ENCODE measurements at regions not wholly inside any gene's neighbourhood (a gene's known extent, or its start where the extent isn't known, plus 50 kb on each side); places are given as distances from the start of the nearest gene placed in this dataset.

DNA sequence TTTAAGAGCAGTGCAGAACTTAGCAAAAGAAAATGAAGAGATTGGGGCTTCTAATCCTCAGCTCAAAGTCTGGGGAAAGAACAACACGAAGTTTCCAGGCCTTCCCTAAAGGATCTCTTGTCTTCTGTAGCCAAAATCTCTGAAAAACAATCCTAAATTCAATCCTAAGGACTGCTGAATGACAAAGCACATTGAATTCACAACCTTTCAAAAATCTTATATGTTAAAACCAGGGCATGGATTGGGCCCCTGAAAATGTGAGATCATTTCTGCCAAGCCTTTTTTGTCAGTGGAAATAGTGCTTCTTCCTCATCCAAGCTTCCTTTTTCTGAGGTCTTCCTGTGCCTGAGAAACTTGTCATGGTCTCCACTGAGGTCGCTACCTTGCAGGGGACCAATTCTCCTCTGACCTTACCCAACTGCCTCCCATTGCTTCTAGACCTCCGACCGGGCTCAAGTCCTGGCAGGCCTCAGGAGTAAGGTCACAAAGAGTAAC lies 126.2 kb upstream of the ARID1B start:
- DNase-seq (ENCODE audit: low read depth in 2 of 2), result no peak

DNA sequence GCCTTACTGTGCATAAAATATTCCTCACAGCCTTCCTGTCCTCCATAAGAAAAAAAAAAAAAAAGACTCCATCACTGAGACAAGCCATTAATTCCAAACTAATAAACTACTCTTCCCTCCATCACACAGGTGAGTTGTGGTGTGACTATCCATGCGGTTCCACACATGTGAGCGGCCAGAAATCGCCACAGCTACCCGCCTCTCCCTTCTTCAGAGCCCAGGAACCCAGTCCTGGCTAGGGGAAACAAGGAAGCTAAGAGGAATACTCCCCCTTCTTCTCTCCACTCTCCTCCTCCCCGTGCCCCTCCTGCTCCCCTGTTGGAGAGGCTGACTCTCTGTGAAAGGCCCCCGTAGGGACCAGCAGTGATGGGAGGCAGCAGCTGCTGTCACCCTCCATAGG lies 128.6 kb upstream of the ARID1B start:
- no peak for DNase-seq (ENCODE audit: low read depth in 2 of 2)

DNA sequence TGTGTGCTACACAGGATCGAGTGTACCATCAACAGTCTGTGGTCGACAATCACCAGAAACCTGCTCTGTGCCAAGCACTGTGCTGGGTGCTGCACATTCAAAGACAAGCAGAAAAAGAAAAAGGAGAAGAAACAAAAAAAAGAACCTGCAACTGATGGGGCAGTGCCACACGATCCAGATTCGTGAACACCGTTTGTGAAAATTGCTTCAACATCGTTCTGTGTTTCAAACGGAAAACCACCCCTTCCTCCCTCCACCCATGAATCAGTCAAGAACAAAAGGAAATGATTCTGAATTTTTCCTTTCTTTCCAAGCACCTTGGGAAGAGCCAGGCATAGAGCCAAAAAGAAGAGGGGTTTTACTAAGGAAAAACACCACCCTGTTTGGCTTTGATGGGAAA lies 129.2 kb upstream of the ARID1B start:
- no peak for DNase-seq (ENCODE audit: low read depth in 2 of 2)

- no peak for DNase-seq (ENCODE audit: low read depth in 2 of 2)
These were observed 129.9 kb upstream of the ARID1B start for GRCh38 chr6:156647140-156647784.

GRCh38 chr6:156646496-156646895 lies 130.7 kb upstream of the ARID1B start:
- DNase-seq (ENCODE audit: low read depth in 2 of 2), result no peak

- DNase-seq (ENCODE audit: low read depth in 2 of 2), result no peak
These were observed 132.1 kb upstream of the ARID1B start for GRCh38 chr6:156645097-156645496.

DNA sequence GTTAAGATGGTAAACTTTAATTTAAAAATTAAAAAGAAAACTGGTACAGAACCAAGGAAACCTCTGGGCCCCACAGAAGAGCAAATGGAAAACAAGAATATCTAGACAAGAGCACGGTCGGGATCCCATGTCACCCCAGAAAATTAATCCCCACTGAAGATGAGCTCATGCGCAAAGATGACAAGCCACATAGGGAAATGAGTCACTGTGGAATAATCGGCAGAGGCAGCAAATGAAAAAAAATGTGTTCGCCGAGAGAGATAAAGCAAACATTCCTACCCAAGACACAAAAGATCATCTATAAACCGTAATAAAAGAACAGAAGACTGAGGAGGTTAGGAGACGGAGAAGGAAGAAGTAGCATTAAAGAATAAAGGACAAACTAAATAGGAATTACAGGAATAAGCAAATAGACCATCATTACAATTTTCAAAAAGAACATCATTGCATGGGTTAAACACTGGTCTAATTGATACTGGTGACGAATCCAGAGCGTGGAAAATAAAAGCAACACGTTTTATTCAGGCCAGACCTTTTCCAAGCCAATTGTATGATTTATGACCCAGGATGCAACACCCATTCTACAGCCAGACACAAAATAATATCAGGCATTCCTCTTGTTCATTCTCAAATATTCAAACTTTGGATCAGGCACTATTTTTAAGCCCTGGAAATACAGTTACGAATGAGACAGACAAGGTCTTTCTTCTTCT lies 138.0 kb upstream of the ARID1B start:
- no peak for DNase-seq (ENCODE audit: low read depth in 2 of 2)

DNA sequence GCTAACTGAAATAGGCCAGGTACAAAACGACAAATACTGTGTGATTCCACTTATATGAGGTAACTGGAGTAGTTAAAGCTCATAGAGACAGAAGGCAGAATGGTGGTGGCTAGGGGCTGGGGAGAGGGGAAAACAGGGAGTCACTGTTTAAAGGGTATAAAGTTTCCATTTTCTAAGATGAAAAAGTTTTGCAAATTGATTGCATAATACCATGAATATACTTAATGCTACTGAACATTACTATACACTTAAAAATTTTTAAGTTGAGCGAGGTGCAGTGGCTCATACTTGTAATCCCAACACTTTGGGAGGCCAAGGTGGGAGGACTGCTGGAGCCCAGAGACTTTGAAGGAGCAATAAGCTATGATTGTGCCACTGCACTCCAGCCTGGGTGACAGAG lies 138.6 kb upstream of the ARID1B start:
- no peak for DNase-seq (ENCODE audit: low read depth in 2 of 2)

DNA sequence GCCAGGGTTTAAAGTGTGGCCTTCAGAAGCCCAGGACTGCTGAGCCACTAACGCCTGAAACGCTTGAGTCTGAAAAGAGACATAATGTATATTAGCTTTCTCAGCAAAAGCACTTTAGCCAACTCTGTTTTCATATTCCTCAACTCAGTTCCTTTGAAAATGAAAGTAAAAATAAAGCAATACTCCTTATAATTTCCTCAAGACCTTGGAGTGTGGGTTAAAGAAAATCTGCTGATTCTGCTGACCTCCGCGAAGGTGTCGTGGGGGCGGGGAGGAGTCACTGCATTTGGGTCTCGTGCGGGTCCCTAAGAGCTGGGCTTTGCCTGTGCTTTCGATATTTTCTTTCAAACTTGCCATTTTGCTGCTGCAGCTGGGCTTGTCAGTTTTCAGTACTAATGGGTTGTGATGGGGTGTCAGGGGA lies 142.2 kb upstream of the ARID1B start:
- no peak for DNase-seq (ENCODE audit: low read depth in 2 of 2)

GRCh38 chr6:156634048-156634447 lies 143.1 kb upstream of the ARID1B start:
- DNase-seq (ENCODE audit: low read depth in 2 of 2), result no peak

- DNase-seq (ENCODE audit: low read depth in 2 of 2), result no peak
These were observed 143.9 kb upstream of the ARID1B start for GRCh38 chr6:156633291-156633690.

DNA sequence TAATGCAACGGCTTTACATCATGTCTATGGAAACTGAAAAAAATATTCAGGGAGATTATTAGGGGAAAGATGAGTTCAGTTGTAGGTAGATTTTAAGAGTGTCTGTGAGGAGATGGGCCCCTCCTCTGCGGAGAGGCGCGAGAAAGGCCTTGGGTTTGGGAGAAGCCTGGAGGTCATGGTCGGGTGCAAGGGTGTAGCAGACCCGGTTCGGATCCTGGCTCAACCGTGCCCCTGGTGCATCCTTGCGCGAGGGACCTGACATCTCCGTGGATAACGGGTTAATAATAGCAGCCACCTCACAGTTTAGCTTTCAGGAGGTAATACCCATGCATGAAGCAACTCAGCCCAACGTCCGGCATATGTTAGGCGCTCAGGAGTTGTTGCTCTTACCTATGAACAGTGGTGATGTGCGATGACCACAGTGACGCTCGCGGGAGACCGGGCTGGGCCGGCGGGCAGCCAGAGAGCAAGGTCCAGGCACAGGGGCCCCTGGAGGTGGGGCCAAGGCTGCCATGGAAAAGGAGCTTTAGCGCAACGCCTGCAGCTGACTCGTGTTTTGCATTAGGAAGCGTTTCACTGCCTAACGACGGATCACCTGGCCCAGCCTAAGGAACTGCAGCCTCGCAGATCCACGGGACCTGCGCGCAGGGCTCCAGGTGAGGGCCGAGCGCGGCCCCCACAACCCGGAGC lies 146.4 kb upstream of the ARID1B start:
- no peak for DNase-seq (ENCODE audit: low read depth in 2 of 2)

- no peak for DNase-seq (ENCODE audit: low read depth in 2 of 2)
These were observed 148.4 kb upstream of the ARID1B start for GRCh38 chr6:156628805-156629204.

DNA sequence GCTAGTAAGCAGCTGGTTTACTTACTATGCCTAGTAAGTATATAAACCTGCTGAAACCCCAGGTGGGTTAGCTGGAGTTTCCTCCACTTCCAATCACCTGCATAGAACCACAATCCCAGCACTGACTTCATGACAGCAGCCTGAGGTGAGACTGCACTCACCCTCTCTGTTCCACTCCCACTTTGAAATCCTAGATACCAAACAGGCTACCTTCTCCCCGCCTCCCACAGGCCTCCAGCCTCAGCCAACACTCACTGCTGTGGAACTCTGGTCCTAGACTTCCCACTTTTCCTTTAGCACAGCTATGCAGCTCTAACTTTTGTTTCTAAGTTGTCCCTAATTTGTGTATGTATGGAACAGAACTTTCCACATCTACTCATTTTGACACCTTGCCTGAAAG lies 149.7 kb upstream of the ARID1B start:
- no peak for DNase-seq (ENCODE audit: low read depth in 2 of 2)

- no peak for DNase-seq (ENCODE audit: low read depth in 2 of 2)
These were observed 155.0 kb upstream of the ARID1B start for GRCh38 chr6:156622185-156622584.

DNA sequence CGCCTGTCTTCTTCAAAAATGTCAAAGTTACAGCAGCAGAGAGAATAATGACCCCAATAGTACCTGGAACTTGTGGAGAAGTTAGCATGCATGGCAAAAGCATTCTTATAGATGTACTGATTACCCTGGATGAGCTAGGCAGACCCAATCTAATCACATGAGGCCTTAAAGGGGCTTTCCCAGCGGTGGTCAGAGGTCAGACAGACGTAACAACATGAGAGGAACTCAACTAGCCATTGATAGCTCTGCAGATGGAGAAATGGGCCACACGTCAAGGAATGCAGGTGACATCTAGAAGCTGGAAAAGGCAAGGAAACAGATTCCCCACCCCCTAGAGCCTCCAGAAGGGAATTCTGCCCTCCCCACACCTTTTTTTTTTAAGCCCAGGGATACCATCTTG lies 156.8 kb upstream of the ARID1B start:
- DNase-seq (ENCODE audit: low read depth in 2 of 2), result no peak

DNA sequence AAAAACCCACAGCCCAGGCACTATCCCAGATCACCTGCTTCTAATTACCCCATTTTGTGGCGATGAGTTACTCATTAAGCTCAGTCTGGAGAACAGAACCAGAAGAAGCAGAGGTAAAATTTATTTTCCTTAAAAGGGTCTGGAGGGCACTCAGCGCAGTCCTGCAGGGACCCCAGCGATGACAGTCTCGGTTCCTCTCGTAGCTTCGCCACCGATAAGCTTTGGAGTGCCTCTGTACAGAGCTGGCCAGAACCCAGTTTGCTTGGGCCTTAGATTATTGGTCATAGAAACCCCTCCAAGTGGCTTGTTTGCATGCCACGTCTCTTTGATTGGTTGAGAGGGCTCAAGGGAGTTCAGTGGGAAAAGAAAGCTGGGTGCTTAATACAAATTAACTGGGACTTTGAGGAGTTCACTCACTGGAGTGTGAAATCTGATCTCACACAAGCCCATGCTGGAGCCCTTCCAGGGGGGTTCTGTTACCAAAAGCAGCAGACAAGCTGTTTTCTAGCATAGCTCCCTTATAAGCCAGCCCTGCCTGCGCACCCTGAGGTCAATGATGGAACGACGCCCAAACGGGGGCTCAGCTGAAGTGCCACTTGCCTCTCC lies 158.5 kb upstream of the ARID1B start:
- no peak for DNase-seq (ENCODE audit: low read depth in 2 of 2)

GRCh38 chr6:156617941-156618340 lies 159.2 kb upstream of the ARID1B start:
- DNase-seq (ENCODE audit: low read depth in 2 of 2), result no peak

DNA sequence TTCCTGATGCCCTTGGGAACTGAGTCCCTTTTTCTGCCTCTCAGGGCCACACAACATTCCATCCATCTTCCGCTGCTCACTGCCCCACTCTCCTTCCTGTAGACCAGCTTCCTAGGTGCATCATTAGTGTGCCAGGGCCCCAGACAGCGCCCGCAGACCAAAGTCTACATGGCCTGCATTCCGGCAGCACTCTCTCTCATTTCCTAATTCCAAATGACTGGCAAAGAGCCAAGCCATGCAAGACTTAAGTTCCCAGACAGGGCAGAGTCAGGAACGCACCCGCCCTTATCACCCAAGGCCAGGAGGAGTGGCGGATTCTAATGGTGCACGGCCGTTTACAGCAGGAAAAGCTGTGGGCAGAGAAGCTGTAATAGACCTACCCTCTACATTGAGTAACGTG lies 159.8 kb upstream of the ARID1B start:
- DNase-seq (ENCODE audit: low read depth in 2 of 2), result no peak

DNA sequence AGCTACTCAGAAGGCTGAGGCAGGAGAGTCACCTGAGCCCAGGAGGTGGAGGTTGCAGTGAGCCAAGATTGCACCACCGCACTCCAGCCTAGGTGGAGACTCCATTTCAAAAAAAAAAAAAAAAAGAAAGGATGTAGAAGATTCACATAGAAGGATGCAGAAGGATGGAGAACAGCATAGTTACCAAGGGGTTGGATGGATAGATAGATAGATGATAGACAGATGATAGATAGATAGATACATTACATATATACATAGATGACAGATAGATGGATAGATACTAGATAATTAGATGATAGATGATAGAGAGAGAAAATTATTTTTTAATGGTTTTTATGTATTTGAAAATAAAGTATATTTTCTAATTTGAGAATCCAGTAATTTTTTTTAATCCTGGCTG lies 160.7 kb upstream of the ARID1B start:
- no peak for DNase-seq (ENCODE audit: low read depth in 2 of 2)

DNA sequence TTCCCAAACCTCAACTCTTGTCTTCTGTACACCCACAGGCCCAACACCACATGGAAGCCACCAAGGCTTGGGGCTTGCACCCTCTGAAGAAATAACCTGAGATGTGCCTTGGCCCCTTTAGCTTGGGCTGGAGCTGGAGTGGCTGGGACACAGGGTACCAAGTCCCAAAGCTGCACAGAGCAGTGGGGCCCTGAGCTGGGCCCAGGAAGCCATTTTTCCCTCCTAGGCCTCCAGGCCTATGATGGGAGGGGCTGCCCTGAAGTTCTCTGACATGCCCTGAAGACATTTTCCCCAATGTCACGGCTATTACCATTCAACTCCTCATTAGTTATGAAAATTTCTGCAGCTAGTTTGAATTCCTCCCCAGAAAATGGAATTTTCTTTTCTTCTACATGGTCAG lies 163.2 kb upstream of the ARID1B start:
- no peak for DNase-seq (ENCODE audit: low read depth in 2 of 2)

- no peak for DNase-seq (ENCODE audit: low read depth in 2 of 2)
These were observed 164.8 kb upstream of the ARID1B start for GRCh38 chr6:156612361-156612760.

DNA sequence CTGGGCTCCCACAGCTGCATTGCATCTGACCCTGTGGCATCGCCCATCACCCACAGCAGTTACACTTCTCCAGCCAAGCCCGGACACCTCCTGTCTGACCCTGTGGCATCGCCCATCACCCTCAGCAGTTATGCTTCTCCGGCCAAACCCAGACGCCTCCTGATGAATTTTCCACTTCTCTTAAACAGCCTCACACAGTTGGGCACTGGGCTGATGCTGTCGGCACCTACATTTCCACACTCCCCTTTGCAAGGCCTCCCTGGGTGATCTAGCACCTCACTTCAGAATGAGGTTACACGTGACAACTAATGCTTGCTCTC lies 175.2 kb upstream of the ARID1B start:
- DNase-seq (ENCODE audit: low read depth in 2 of 2), result no peak
